GM12878 (cell line): ENCODE measurements at regions not wholly inside any gene's neighbourhood (a gene's known extent, or its start where the extent isn't known, plus 50 kb on each side); places are given as distances from the start of the nearest gene placed in this dataset.

Source experiments
- CBFB ChIP-seq: IDR thresholded peaks from 2 replicates; pipeline ENCODE4 v1.6.1; 2016; ENCODE audit warnings: antibody characterized with exemption, low read depth
- CHD4 ChIP-seq: fragments of 200-600 bp; sonication (generic); IDR thresholded peaks from 2 replicates; pipeline ENCODE4 v1.6.1; 2016; ENCODE audit warnings: mild to moderate bottlenecking
- NR2C1 ChIP-seq: fragments of 450-650 bp; IDR thresholded peaks from 2 replicates; pipeline ENCODE4 v1.6.1; 2017; ENCODE audit warnings: antibody characterized with exemption, mild to moderate bottlenecking, moderate library complexity
- NRF1 ChIP-seq: conservative IDR thresholded peaks from 2 replicates; pipeline ENCODE4 v1.6.1; 2011; ENCODE audit warnings: mild to moderate bottlenecking, low read depth, low read length, improper control_type of control experiment
- POLR2AphosphoS5 ChIP-seq: IDR thresholded peaks from 2 replicates; pipeline ENCODE4 v1.6.1; 2011; ENCODE audit warnings: mild to moderate bottlenecking, low read length, inconsistent platforms

- TF ChIP-seq POLR2AphosphoS5 = no peak
- no peak for TF ChIP-seq CHD4
- no peak for TF ChIP-seq NRF1
- TF ChIP-seq CBFB = no peak
- no peak for TF ChIP-seq NR2C1
Observed at GRCh38 chr10:107814865-107815487, 650.5 kb upstream of the SORCS1 start.
